RKO (cell line): ENCODE measurements at regions not wholly inside any gene's neighbourhood (a gene's known extent, or its start where the extent isn't known, plus 50 kb on each side); places are given as distances from the start of the nearest gene placed in this dataset.

ENCODE experiments used
- DNase-seq: peaks from one replicate; pipeline ENCODE4 v3.0.0-alpha.2; 2016; ENCODE audit warnings: low spot score

DNA sequence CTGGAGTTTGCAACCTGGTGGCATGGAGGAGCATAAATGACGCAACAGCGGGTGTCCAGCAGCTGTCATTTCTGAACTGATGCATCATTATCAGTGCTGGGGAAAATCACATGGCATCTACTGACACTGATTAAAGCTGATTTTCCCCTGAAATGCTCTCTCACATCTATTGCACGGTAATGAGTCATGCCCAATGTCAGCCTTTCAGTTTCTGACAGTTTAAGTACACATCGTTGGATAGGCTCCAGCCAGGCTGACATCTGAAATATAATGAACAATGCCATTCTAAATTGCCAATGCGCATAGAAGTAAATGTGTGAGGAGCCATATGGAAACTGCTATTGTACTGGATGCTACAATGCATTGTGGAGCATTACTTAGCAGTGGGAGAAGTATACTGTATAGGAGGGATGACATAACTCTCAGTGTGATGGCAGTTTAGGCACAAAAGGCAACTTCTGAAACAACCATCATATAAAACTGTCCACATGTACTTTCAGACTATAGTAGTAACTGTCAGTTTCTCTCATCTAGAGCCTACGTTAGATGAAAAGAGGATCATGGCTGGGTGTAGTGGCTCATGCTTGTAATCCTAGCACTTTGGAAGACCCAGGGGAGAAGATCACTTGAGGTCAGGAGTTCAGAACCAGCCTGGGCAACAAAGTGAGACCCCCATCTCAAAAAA, 389.3 kb upstream of the DMAC1 start:
- peak; percentile 7 for DNase-seq

- no peak for DNase-seq
Observed at GRCh38 chr9:8186560-8186959, 387.0 kb upstream of the DMAC1 start.

DNA sequence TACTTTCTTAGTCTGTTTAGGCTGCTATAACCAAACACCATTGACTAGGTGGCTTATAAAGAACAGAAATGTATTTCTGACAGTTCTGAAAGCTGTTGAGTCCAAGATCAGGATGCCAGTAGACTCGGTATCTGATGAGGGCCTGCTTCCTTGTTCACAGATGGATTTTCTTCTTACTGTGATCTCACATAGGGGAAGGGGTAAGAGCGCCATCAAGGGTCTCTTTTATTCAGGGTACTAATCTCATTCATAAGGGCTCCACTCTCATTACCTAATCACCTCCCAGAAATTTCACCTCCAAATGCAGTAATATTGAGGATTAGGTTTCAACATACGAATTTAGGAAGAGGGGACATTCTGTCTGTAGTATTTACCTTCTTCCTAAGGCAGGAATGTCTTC, 384.0 kb upstream of the DMAC1 start:
- no peak for DNase-seq

GRCh38 chr9:8179381-8180053, 379.9 kb upstream of the DMAC1 start:
- no peak for DNase-seq

DNA sequence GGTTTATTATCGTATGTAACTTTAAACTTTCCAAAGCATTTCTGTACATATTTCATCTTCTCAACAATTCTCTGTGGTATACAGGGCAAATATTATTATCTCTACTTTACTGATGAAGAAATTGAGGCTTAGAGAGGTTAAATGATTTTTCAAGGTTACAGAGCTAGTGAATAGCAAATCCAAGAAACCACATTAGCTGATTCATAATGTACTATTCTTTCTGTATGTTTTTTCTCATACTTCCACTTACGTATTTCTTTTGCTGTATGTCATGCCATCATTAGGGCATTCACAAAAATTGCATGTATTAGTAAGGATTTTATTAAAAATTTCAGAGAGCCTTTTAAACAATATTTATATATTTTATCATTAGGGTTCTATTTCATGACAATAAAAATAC, 372.4 kb upstream of the DMAC1 start:
- DNase-seq, result no peak

- DNase-seq, result no peak
Observed at GRCh38 chr9:8168916-8169438, 369.4 kb upstream of the DMAC1 start.

- DNase-seq, result no peak
Observed at GRCh38 chr9:8160787-8161186, 361.2 kb upstream of the DMAC1 start.

GRCh38 chr9:8158574-8158973, 359.0 kb upstream of the DMAC1 start:
- no peak for DNase-seq

- no peak for DNase-seq
Observed at GRCh38 chr9:8157683-8158324, 358.2 kb upstream of the DMAC1 start.

GRCh38 chr9:8156346-8156745, 356.8 kb upstream of the DMAC1 start:
- DNase-seq, result no peak

DNA sequence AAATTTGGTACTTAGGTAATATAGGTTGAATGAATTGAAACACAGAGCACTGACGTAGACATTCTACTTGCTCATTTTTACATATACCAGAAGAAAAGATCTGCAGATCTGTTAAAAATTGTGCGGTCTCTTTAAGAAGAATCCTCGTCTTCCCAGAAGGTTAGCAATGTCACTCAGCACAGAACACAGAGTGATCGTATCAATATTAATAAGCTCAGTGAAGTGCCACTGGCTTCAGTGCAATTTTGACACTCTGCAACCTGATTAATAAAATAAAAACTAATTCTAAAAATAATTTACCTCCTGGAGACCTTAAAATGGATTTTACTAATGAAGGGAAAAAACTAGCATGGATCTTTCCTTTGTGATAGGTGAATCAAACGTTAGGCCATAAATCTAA, 356.1 kb upstream of the DMAC1 start:
- DNase-seq, result no peak

- no peak for DNase-seq
Observed at GRCh38 chr9:8143677-8144076, 344.1 kb upstream of the DMAC1 start.

DNA sequence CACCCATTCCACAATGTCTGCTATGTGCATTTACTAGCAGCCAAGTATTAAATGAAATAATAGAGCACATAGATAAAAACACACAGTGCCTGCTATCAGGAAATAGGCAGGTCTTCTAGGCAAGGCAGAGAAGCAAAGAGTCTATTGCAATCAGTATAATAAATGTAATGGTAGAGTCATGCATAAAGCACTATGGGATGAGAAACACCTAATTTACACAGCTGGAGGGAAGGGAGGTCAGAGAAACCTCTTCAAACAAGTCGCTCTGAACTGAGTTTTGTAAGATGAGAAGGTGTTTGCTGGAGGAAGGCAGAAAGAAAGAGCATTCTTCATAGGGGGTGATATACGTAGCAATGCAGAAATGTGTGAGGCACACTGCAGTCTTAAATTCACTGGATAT, 341.0 kb upstream of the DMAC1 start:
- no peak for DNase-seq

DNA sequence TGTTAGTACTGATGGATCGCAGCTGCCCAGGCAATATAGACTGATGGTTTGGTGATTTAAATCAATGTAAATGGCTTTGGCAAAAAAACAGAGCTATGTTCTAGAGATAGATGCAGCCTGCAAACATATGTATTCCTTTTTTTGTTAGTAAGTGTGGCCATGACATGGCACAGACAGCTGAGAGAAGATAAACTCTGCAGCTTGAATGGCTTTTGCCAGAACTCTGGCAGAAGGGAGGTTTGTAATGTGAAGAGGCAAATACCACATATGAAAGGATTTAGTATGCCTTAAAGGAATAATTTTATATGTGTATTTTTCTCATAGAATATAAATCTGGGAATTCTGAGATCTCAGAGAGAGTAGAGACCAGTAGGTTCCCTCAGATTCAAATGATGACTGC, 340.2 kb upstream of the DMAC1 start:
- DNase-seq, result no peak

DNA sequence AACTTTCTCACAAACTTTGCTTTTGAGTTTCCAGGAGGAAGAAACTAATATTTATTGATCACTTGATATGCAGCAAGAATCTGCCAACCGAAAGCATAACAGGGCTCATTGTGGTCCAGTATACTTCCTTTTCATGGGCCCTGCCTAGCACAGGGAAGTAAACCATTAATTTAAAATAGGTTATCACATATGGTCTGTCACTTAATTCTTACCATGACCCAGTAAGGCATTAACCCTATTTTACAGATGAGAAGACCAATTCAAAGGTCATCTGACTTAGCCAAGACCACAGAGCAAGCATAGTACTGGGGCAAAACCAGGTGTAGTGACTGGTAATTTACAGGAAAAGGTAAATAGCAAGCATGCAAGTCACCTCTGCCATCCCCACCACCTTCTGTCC, 336.9 kb upstream of the DMAC1 start:
- no peak for DNase-seq

- DNase-seq, result no peak
Observed at GRCh38 chr9:8134635-8135034, 335.1 kb upstream of the DMAC1 start.

GRCh38 chr9:8133606-8134005, 334.0 kb upstream of the DMAC1 start:
- DNase-seq, result no peak

GRCh38 chr9:8115570-8115969, 316.0 kb upstream of the DMAC1 start:
- no peak for DNase-seq

- no peak for DNase-seq
Observed at GRCh38 chr9:8114826-8115225, 315.2 kb upstream of the DMAC1 start.

DNA sequence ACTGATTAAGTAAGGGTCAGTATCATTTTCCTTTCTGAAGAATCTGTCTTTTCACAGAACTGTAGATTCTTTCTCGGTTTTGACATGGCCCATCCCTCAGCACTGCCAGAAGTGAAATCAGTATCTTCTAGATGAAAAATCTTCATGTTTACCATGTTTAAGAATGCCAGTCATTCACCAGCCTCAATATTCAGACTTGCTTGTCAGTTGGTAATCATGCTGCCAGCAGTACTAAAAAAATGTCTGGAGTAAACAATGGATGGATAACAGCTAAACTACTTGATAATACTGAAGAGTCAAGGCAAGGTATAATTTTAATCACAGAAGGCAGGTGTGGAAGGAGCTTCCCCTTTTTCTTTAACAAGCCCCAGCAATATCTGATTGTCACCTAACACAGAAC, 306.8 kb upstream of the DMAC1 start:
- no peak for DNase-seq

DNA sequence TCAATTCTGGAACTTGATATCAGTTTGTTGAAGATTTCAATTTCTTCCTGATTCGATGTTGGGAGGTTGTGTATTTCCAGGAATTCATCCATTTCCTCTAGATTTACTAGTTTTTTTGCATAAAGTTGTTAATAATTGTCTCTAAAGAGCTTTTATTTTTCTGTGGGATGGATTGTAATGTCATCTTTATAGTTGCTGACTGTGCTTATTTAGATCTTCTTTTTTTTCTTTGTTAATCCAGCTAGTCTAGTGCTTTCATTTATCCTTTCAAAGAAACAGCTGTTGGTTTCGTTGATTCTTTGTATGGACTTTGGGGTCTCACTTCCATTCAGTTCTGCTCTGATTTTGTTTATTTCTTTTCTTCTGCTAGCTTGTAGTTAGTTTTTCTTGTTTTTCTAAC, 302.0 kb upstream of the DMAC1 start:
- DNase-seq, result no peak

GRCh38 chr9:8096091-8096490, 296.5 kb upstream of the DMAC1 start:
- no peak for DNase-seq

DNA sequence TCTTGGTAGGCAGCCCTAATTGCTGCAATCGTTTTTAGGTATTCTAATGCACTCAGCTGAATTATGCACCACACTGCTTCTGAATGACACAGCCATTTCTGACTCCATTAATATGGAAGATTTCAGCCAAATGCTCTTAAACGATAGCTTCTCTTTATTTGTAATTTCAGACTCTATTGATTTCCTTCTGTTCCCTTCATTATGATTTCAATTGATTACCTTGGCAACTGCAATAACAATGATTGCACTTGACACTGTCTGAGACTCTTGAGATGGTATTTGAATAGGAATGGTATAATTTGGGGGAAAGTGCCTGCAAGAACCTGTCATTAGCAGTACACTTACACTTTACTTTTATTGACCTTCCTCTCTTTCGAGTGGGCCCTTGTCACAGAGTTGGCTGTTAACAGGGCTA, 296.1 kb upstream of the DMAC1 start:
- no peak for DNase-seq
